Inflammatory macrophage treated with lipopolysaccharide for 1 hour (primary cell): ENCODE measurements at regions not wholly inside any gene's neighbourhood (a gene's known extent, or its start where the extent isn't known, plus 50 kb on each side); places are given as distances from the start of the nearest gene placed in this dataset.
A peak's percentile ranks its signal among the peaks of the same experiment; 100 is the strongest.

ENCODE experiments used
- DNase-seq, 2 donors: peaks; one replicate each; pipeline ENCODE4 v3.0.0-alpha.2; 2020 to 2022

DNA sequence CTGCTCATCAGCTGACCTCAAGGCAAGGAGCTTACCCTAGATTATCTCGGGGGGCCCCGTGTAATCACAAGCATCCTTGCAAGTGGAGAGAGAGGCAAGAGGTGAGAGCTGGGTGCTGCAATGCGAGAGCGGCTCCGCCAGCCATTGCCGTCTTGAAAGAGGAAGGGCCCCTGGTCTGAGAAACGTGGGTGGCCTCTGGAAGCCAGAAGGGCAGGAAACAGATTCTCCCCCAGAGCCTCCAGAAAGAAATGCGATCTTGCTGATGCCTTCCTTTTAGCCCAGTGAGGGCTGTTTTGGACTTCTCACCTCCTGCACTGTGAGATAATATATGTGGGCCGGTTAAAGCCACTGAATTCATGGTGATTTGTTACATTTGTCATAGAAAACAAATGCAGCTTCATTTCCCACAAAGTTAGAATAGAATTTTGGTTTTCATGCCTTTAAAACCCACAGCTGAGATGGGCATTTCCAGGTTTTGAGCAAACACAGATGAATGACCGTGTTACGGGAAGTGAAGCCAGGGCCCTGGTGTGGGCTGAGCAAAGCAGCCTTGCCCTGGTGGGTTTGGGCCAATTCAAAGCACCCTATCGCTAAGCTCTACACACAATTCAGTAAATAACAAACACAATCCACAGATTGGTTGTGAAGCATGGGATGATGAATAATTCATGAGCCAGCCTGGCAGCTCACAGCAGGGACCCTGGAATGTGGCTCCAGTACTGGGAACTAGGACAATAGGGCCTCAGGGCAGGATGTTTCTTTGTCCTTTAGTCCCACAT, 319.9 kb upstream of the HS6ST1 start:
- DNase-seq: peak; percentile 68 to 74

GRCh38 chr2:128639120-128639477, 320.4 kb upstream of the HS6ST1 start:
- no peak for DNase-seq

DNA sequence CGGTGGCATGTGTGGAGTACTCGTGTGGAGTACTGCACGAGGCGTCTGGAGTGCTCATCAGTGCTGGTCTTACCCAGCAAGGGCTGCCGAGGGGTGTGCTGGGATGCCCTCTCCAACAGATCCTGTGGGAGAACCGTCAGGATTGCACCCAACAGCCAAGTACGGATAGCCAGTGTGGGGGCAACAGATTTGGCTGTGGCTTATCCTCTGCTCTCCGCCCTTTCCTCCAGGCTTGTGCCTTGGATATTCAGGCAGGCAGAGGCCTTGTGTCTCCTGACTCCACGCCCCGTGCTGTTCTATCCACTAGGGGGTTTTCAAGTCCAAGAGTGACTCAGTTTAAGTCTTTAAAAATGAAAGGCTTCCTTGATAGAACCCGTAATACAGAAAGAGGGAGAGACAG, 321.0 kb upstream of the HS6ST1 start:
- no peak for DNase-seq

- no peak for DNase-seq
Measured at GRCh38 chr2:128640166-128640844, 321.6 kb upstream of the HS6ST1 start.

DNA sequence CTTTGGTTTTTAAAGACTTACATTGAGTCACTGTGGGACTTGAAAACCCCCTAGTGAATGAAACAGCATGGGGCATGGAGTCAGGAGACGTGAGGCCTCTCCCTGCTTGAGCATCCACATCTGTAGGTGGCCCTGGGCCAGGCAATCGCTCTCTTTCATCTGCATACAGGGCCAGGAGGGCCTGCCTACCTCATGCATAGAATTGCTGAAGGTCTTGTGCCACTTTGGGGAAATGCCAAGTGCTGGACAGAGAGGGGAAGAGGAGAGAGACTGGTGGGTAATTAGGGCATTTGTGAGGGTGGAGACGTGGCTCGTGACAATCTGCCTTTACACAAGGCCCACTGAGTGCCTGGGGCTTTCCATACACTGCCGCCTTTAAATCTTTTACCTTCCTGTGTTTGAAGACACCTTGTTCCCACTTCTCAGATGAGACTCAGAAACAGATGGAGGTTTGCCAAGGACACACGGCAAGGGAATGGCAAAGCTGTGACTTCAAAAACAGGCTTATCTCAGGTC, 322.2 kb upstream of the HS6ST1 start:
- DNase-seq: no peak

DNA sequence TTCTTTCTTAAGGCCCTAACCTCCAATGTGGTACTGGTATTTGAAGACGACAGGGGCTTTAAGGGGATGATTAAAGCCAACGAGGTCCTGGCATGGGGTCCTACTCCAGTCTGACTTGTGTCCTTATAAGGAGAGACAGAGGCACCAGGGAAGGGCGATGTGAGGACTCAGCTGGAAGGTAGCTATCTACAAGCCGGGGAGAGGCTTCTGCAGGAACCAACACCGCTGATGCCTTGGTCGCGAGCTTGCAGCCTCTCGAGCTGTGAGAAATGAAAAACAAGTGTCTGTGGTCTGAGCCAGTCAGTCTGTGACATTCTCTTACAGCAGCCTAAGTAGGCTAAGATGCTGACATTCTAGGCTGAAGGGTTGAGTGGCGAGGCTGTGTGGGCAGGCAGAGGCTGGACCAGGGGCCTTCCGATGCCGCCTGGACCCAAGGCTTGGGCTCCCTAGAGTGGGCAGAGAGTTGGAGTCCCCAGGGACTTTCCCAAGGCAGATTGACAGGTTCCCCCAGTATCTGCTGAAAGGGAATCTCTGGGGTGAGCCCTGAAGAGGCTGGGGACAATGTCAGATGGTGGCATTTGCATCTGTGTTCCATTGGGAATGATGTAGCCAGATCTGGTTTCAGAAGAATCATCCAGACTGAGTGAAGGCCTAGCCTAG, 322.9 kb upstream of the HS6ST1 start:
- DNase-seq: peak; percentile 14 to 62

- DNase-seq: no peak
Measured at GRCh38 chr2:128642316-128642715, 323.6 kb upstream of the HS6ST1 start.

- peak; percentile 58 to 70 for DNase-seq
Measured at GRCh38 chr2:128642821-128643220, 324.2 kb upstream of the HS6ST1 start.

- no peak for DNase-seq
Measured at GRCh38 chr2:128643221-128644065, 324.8 kb upstream of the HS6ST1 start.

DNA sequence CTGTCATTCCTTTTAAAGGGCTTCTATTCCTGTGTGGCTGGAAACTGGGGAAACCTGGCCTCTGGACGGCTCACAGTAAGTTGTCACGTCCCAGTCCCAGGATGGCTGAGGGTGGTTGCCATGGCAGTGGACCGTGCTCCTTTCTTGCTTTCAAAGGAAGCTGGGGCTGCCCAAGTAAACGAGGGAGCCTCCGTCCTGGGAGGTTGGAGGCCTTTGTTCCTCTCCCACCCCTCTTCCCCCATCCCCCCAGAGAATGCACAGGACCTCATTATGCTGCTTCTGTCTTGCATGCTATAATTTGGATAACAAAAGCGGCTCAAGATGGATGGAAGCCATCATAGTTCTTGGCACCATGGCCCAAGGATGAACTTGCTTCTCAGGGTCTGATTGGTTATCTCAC, 325.5 kb upstream of the HS6ST1 start:
- DNase-seq: no peak

DNA sequence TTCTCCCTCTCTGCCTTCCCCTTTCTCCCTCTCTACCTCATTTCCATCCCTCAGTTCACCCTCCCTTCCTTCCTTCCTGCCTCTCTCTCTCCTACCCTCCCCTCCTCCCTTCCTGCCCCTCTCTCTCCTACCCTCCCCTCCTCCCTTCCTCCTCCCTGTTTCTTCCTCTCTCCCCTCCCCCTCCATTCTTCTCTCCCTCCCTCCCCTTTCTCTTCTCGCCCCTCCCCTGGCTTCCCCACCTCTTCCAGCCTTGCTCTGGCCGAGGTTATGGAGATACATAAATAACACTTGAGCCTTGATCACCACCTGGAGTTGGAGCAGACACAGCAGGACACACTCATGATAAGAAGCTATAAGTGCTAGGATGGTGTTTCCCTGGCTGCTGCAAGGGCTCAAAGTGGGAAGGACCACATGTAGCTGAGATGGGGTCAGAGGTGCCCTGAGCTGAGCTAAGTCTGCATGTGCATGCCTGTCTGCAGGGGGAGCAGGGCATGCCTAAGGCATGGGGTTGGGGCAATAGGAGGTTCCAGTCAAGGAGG, 326.1 kb upstream of the HS6ST1 start:
- no peak for DNase-seq

GRCh38 chr2:128645631-128646030, 327.0 kb upstream of the HS6ST1 start:
- DNase-seq: no peak

- DNase-seq: no peak
Measured at GRCh38 chr2:128646091-128646490, 327.4 kb upstream of the HS6ST1 start.

DNA sequence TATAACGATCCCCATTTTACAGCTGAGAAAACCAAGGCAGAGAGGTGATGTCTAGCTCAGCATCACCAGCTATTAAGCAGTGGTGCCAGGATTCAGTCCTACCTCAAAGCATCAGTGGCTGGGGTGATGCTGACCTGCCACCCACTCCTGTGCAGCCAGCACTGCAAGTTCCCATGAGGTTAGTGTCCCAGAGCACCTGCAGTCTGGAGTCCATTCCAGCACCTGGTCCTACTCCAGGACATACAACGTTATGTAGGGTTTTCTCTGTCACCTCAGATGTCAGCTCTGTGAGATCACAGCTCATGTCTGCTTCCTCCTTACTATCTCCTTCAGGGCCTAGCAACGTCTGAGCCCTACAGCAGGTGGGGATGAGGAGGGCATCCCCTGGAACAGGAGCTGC, 328.0 kb upstream of the HS6ST1 start:
- DNase-seq: no peak

- DNase-seq: no peak
Measured at GRCh38 chr2:128651000-128651399, 332.3 kb upstream of the HS6ST1 start.

- DNase-seq: peak; percentile 80 to 83
Measured at GRCh38 chr2:128654408-128654807, 335.7 kb upstream of the HS6ST1 start.

- no peak for DNase-seq
Measured at GRCh38 chr2:128660836-128661235, 342.2 kb upstream of the HS6ST1 start.

GRCh38 chr2:128661311-128661710, 342.6 kb upstream of the HS6ST1 start:
- no peak for DNase-seq

GRCh38 chr2:128662051-128662471, 343.4 kb upstream of the HS6ST1 start:
- DNase-seq: no peak

GRCh38 chr2:128663371-128664050, 344.8 kb upstream of the HS6ST1 start:
- no peak for DNase-seq

- no peak for DNase-seq
Measured at GRCh38 chr2:128664499-128664971, 345.9 kb upstream of the HS6ST1 start.

DNA sequence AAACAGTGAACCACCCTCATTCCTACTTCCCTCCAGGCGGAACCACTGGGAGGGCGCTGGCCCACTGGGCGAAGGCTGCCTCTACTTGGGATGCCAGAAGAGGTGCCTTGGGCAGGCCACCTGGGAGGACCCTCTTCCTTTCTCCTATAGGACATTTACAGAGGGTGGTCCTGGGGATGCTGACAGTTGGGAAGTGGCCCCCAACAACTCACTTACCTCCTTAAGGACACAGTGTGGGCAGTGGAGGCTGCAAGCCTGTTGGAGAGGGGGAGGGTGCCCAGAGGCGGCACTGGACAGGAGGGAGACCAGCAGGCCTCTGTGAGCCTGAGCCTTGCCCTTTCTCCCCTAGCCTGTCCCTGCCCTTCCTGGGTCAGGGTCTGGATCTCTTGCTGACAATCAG, 346.4 kb upstream of the HS6ST1 start:
- DNase-seq: no peak
